B cell (primary cell): ENCODE measurements at regions not wholly inside any gene's neighbourhood (a gene's known extent, or its start where the extent isn't known, plus 50 kb on each side); places are given as distances from the start of the nearest gene placed in this dataset.

ENCODE experiments used
- ATAC-seq: fragments of 200-7000 bp; cut with Tn5 transposase; one replicate; pipeline ENCODE4 v1.10.0; 2021; ENCODE audit warnings: low read depth, mild to moderate bottlenecking, moderate number of reproducible peaks, moderate library complexity
- CTCF ChIA-PET: fragments of 350-600 bp; sonication (Branson Sonifier 250); formaldehyde crosslinking; loops from one replicate; lab custom pipeline; 2021; ENCODE audit warnings: antibody characterized with exemption, inconsistent platforms; lab: Charles Lee
- POLR2A ChIA-PET: fragments of 350-600 bp; sonication (Branson Sonifier 250); formaldehyde crosslinking; loops from one replicate; lab custom pipeline; 2021; ENCODE audit warnings: antibody characterized with exemption; lab: Charles Lee
- DNase-seq: peaks from one replicate; pipeline ENCODE4 v3.0.0; 2013
- H2AFZ ChIP-seq: 2 replicates; pipeline ENCODE4 v1.6.1; 2012; ENCODE audit warnings: mild to moderate bottlenecking, low read depth, low read length; ENCODE audit not compliant: insufficient read depth, poor library complexity, severe bottlenecking
- H3K27ac ChIP-seq, 2 donors: 1 replicate in 1 of 2; 2 replicates in 1 of 2; pipeline ENCODE4 v1.5.1; 2012 to 2013; ENCODE audit warnings: low read length in 2 of 2, mild to moderate bottlenecking in 2 of 2, moderate library complexity in 1 of 2
- H3K27me3 ChIP-seq, 4 experiments: fragments of 200-600 bp in 1 of 4; sonication (generic) in 1 of 4; replicated peaks in 1 of 4; 1 replicate in 2 of 4; 2 replicates in 2 of 4; pipeline versions ENCODE4 v1.6.1 to v1.7.0; 2013 to 2016; ENCODE audit warnings: low read length in 3 of 4, mild to moderate bottlenecking in 2 of 4, mixed read lengths in 1 of 4, moderate library complexity in 1 of 4; ENCODE audit not compliant: insufficient read depth in 4 of 4, control insufficient read depth in 3 of 4; ENCODE audit errors: control extremely low read depth in 1 of 4
- H3K36me3 ChIP-seq, 2 experiments: replicated peaks in 1 of 2; 1 replicate in 1 of 2; 2 replicates in 1 of 2; pipeline versions ENCODE4 v1.6.1 to v1.7.1; 2013; ENCODE audit warnings: low read length in 1 of 2; ENCODE audit not compliant: insufficient read depth in 2 of 2, control insufficient read depth in 1 of 2; ENCODE audit errors: control extremely low read depth in 1 of 2, extremely low read depth in 1 of 2
- H3K4me1 ChIP-seq, 2 donors: fragments of 200-600 bp in 1 of 2; sonication (generic) in 1 of 2; 1 replicate in 1 of 2; 2 replicates in 1 of 2; pipeline versions ENCODE4 v1.5.1 to v1.6.1; 2013 to 2017; ENCODE audit warnings: low read length in 2 of 2; ENCODE audit not compliant: control insufficient read depth in 2 of 2, insufficient read depth in 2 of 2
- H3K4me2 ChIP-seq: replicated peaks from 2 replicates; pipeline ENCODE3; 2012; ENCODE audit warnings: mild to moderate bottlenecking, low read depth, low read length; ENCODE audit not compliant: poor library complexity, severe bottlenecking
- H3K4me3 ChIP-seq, 5 experiments: fragments of 200-600 bp in 1 of 5; sonication (generic) in 1 of 5; 1 replicate in 3 of 5; 2 replicates in 2 of 5; pipeline versions ENCODE4 v1.5.1 to v1.7.0; 2011 to 2016; ENCODE audit warnings: low read length in 4 of 5, mild to moderate bottlenecking in 4 of 5, low read depth in 2 of 5, control low read depth in 1 of 5, moderate library complexity in 1 of 5; ENCODE audit not compliant: insufficient read depth in 1 of 5; ENCODE audit errors: control extremely low read depth in 1 of 5, extremely low read depth in 1 of 5
- H3K79me2 ChIP-seq: fragments of 200-600 bp; sonication (generic); one replicate; pipeline ENCODE4 v1.6.0; 2016; ENCODE audit warnings: low read length; ENCODE audit not compliant: control insufficient read depth, insufficient read depth
- H3K9ac ChIP-seq: fragments of 200-600 bp; sonication (generic); 2 replicates; pipeline ENCODE4 v1.6.1; 2017; ENCODE audit warnings: mild to moderate bottlenecking, low read length, moderate library complexity
- H3K9me3 ChIP-seq, 3 donors: one replicate each; pipeline versions ENCODE4 v1.6.1 to v1.7.1; 2013; ENCODE audit warnings: low read length in 2 of 3; ENCODE audit not compliant: control insufficient read depth in 2 of 3, insufficient read depth in 1 of 3; ENCODE audit errors: control extremely low read depth in 1 of 3
- H4K20me1 ChIP-seq: 2 replicates; pipeline ENCODE4 v1.6.0; 2012; ENCODE audit warnings: mild to moderate bottlenecking, low read length; ENCODE audit not compliant: insufficient read depth, control insufficient read depth, poor library complexity, severe bottlenecking
- H3K27ac Mint-ChIP-seq: one replicate; pipeline ENCODE4 v1.8.0; 2021; ENCODE audit warnings: mixed read lengths
- H3K27me3 Mint-ChIP-seq: one replicate; pipeline ENCODE4 v1.8.0; 2021; ENCODE audit warnings: mixed read lengths
- H3K4me1 Mint-ChIP-seq: one replicate; pipeline ENCODE4 v1.8.0; 2021; ENCODE audit warnings: mixed read lengths
- H3K4me3 Mint-ChIP-seq: one replicate; pipeline ENCODE4 v1.8.0; 2021; ENCODE audit warnings: mixed read lengths
- H3K9me3 Mint-ChIP-seq: one replicate; pipeline ENCODE4 v1.8.0; 2022; ENCODE audit warnings: mixed read lengths; ENCODE audit not compliant: insufficient read depth
- EZH2 ChIP-seq: IDR thresholded peaks from 2 replicates; pipeline ENCODE4 v1.6.1; 2012; ENCODE audit warnings: borderline replicate concordance, low read depth, mild to moderate bottlenecking, moderate library complexity, low read length; ENCODE audit not compliant: insufficient read depth, poor library complexity, severe bottlenecking
- WGBS: methylation state at CpG from one replicate; pipeline ENCODE4 v1.1.5; 2013; ENCODE audit warnings: missing lambda C conversion rate; ENCODE audit not compliant: insufficient coverage; 5-methylcytosine and 5-hydroxymethylcytosine counted together
- intact Hi-C: fragments of 100-400 bp; cut with micrococcal nuclease; formaldehyde crosslinking; loops from one replicate; pipeline ENCODE4 v1.10.0; 2022
- TF ChIP-seq, protein P1 (sequence below): fragments of 200-600 bp; IDR thresholded peaks from one replicate; pipeline ENCODE4 v1.8.0; 2022; ENCODE audit warnings: antibody characterized with exemption, mild to moderate bottlenecking

DNA sequence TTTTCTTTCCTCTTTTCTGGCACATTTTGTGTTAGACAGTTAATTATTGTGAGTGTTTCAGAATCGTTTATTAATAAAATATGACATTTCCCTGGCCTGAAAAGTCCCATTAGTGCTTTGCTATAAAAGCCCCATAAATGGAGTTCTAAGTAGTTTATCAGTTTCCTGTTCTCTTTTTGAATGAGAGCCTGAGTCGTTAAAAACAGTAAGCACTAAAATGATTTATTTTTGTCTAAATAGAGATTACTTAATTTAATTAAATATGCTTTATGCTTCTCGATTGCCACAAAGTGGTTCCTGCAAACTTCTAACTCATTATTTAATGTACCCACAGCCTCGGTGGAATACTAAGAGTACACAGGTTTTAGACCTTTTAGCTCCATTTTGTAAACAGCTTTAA is 577.9 kb downstream of the C6orf118 start:
- H3K4me1 ChIP-seq: no peaks in the 10 kb centered on the region
- peaks cover 0 to 12% (median 0%) of the 10 kb centered on the region in 3 donors for H3K9me3 ChIP-seq
- H3K36me3 ChIP-seq: no peaks in the 10 kb centered on the region
- H3K9ac ChIP-seq: no peak overlapping the region
- no peak overlapping the region for H3K4me3 ChIP-seq
- ATAC-seq: no peak
- H2AFZ ChIP-seq: no peak overlapping the region
- peaks cover 5% of the 10 kb centered on the region for H3K9me3 Mint-ChIP-seq
- WGBS: no CpG with 5 or more reads among the region's 4 CpGs
- H3K4me1 Mint-ChIP-seq: no peaks in the 10 kb centered on the region
- no peak overlapping the region for H3K27ac ChIP-seq
- no peak for TF ChIP-seq EZH2
- TF ChIP-seq, protein P1, sequence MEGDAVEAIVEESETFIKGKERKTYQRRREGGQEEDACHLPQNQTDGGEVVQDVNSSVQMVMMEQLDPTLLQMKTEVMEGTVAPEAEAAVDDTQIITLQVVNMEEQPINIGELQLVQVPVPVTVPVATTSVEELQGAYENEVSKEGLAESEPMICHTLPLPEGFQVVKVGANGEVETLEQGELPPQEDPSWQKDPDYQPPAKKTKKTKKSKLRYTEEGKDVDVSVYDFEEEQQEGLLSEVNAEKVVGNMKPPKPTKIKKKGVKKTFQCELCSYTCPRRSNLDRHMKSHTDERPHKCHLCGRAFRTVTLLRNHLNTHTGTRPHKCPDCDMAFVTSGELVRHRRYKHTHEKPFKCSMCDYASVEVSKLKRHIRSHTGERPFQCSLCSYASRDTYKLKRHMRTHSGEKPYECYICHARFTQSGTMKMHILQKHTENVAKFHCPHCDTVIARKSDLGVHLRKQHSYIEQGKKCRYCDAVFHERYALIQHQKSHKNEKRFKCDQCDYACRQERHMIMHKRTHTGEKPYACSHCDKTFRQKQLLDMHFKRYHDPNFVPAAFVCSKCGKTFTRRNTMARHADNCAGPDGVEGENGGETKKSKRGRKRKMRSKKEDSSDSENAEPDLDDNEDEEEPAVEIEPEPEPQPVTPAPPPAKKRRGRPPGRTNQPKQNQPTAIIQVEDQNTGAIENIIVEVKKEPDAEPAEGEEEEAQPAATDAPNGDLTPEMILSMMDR: no peak
- no peaks in the 10 kb centered on the region for H3K27me3 ChIP-seq
- ChIA-PET POLR2A (no interaction called here), CTCF (no interaction called here)
- no peak overlapping the region for H3K27ac Mint-ChIP-seq
- H3K4me3 Mint-ChIP-seq: no peak overlapping the region
- DNase-seq: no peak
- no peak overlapping the region for H3K4me2 ChIP-seq
- no peaks in the 10 kb centered on the region for H4K20me1 ChIP-seq
- no peaks in the 10 kb centered on the region for H3K79me2 ChIP-seq
- intact Hi-C loops: no loop called here
- no peaks in the 10 kb centered on the region for H3K27me3 Mint-ChIP-seq

- TF ChIP-seq, protein P1: no peak
- no peak for TF ChIP-seq EZH2
- no peak overlapping the region for H3K4me3 Mint-ChIP-seq
- H3K4me2 ChIP-seq: no peak overlapping the region
Measured at GRCh38 chr6:164721460-164721859, 587.9 kb downstream of the C6orf118 start.

More at GRCh38 chr6:164721460-164721859, 587.9 kb downstream of the C6orf118 start:
- ChIA-PET POLR2A (no interaction called here), CTCF (no interaction called here)
- intact Hi-C loops: no loop called here
- H4K20me1 ChIP-seq: no peaks in the 10 kb centered on the region
- H3K4me3 ChIP-seq: no peak overlapping the region
- DNase-seq (no peak), ATAC-seq (no peak)
- H3K27me3 ChIP-seq: no peaks in the 10 kb centered on the region
- H3K36me3 ChIP-seq: no peaks in the 10 kb centered on the region
- no peak overlapping the region for H2AFZ ChIP-seq
- Mint-ChIP-seq H3K4me1 (no peaks in the 10 kb centered on the region), H3K9me3 (no peaks in the 10 kb centered on the region), H3K27ac (no peak overlapping the region), H3K27me3 (no peaks in the 10 kb centered on the region)
- H3K4me1 ChIP-seq: no peaks in the 10 kb centered on the region
- no peaks in the 10 kb centered on the region for H3K9me3 ChIP-seq
- H3K9ac ChIP-seq: no peak overlapping the region
- WGBS: no CpG with 5 or more reads among the region's 4 CpGs
- no peaks in the 10 kb centered on the region for H3K79me2 ChIP-seq
- H3K27ac ChIP-seq: no peak overlapping the region
